ENCODE measurements at regions not wholly inside any gene's neighbourhood (a gene's known extent, or its start where the extent isn't known, plus 50 kb on each side); places are given as distances from the start of the nearest gene placed in this dataset.
"Not testable (repeated sequence)": the region's sequence is repeated elsewhere in the genome, so short reads cannot be mapped to it uniquely, and the experiment has no call there.

- no peak for DNase-seq
Observed at GRCh38 chr16:88309174-88309907, 73.4 kb upstream of the ZNF469 start.

- DNase-seq: no peak
Observed at GRCh38 chr16:88309908-88310265, 72.9 kb upstream of the ZNF469 start.

- no peak for DNase-seq
Observed at GRCh38 chr16:88310796-88311605, 71.8 kb upstream of the ZNF469 start.

- DNase-seq: not testable (repeated sequence)
Observed at GRCh38 chr16:88311860-88312259, 70.9 kb upstream of the ZNF469 start.

- DNase-seq: no peak
Observed at GRCh38 chr16:88312732-88313131, 70.0 kb upstream of the ZNF469 start.

GRCh38 chr16:88314991-88315542, 67.7 kb upstream of the ZNF469 start:
- DNase-seq: no peak

GRCh38 chr16:88315543-88316105, 67.1 kb upstream of the ZNF469 start:
- no peak for DNase-seq

GRCh38 chr16:88316151-88316550, 66.6 kb upstream of the ZNF469 start:
- no peak for DNase-seq

- no peak for DNase-seq
Observed at GRCh38 chr16:88316941-88317612, 65.7 kb upstream of the ZNF469 start.

- no peak for DNase-seq
Observed at GRCh38 chr16:88317613-88317965, 65.2 kb upstream of the ZNF469 start.

- DNase-seq: no peak
Observed at GRCh38 chr16:88318051-88318450, 64.7 kb upstream of the ZNF469 start.

GRCh38 chr16:88318521-88318920, 64.2 kb upstream of the ZNF469 start:
- no peak for DNase-seq

- DNase-seq: no peak
Observed at GRCh38 chr16:88319116-88319965, 63.4 kb upstream of the ZNF469 start.

- DNase-seq: no peak
Observed at GRCh38 chr16:88320947-88321634, 61.7 kb upstream of the ZNF469 start.

GRCh38 chr16:88321635-88322499, 60.9 kb upstream of the ZNF469 start:
- DNase-seq: no peak

GRCh38 chr16:88322500-88322970, 60.2 kb upstream of the ZNF469 start:
- no peak for DNase-seq

GRCh38 chr16:88323041-88323440, 59.7 kb upstream of the ZNF469 start:
- no peak for DNase-seq

GRCh38 chr16:88323546-88324330, 59.0 kb upstream of the ZNF469 start:
- no peak for DNase-seq

- no peak for DNase-seq
Observed at GRCh38 chr16:88325087-88325750, 57.5 kb upstream of the ZNF469 start.
